Activated T-cell treated with anti-CD3 and anti-CD28 coated beads, Interleukin-2, amount 50 U/mL, for 1 hour (primary cell): ENCODE measurements at regions not wholly inside any gene's neighbourhood (a gene's known extent, or its start where the extent isn't known, plus 50 kb on each side); places are given as distances from the start of the nearest gene placed in this dataset.
"Not testable (repeated sequence)": the region's sequence is repeated elsewhere in the genome, so short reads cannot be mapped to it uniquely, and the experiment has no call there.

Experiments used
- DNase-seq: peaks from one replicate; pipeline ENCODE4 v3.0.0-alpha.2; 2020

- no peak for DNase-seq
These were observed 1288.6 kb upstream of the CDH2 start for GRCh38 chr18:29465526-29465925.

- no peak for DNase-seq
These were observed 1283.0 kb upstream of the CDH2 start for GRCh38 chr18:29459972-29460371.

GRCh38 chr18:29457316-29457889 lies 1280.5 kb upstream of the CDH2 start:
- DNase-seq: no peak

GRCh38 chr18:29449424-29449823 lies 1272.5 kb upstream of the CDH2 start:
- DNase-seq: no peak

GRCh38 chr18:29439398-29439797 lies 1262.5 kb upstream of the CDH2 start:
- DNase-seq: no peak

GRCh38 chr18:29436459-29436858 lies 1259.5 kb upstream of the CDH2 start:
- DNase-seq: no peak

- DNase-seq: no peak
These were observed 1257.7 kb upstream of the CDH2 start for GRCh38 chr18:29434650-29435049.

GRCh38 chr18:29430416-29430815 lies 1253.5 kb upstream of the CDH2 start:
- no peak for DNase-seq

- no peak for DNase-seq
These were observed 1241.2 kb upstream of the CDH2 start for GRCh38 chr18:29418136-29418535.

- DNase-seq: no peak
These were observed 1230.1 kb upstream of the CDH2 start for GRCh38 chr18:29406996-29407395.

GRCh38 chr18:29397536-29397935 lies 1220.6 kb upstream of the CDH2 start:
- DNase-seq: no peak

- DNase-seq: no peak
These were observed 1206.7 kb upstream of the CDH2 start for GRCh38 chr18:29383311-29384273.

GRCh38 chr18:29378651-29379136 lies 1201.8 kb upstream of the CDH2 start:
- DNase-seq: no peak

- no peak for DNase-seq
These were observed 1200.4 kb upstream of the CDH2 start for GRCh38 chr18:29377346-29377745.

GRCh38 chr18:29373000-29373399 lies 1196.1 kb upstream of the CDH2 start:
- DNase-seq: no peak

GRCh38 chr18:29361843-29362242 lies 1184.9 kb upstream of the CDH2 start:
- no peak for DNase-seq

GRCh38 chr18:29360659-29361058 lies 1183.7 kb upstream of the CDH2 start:
- DNase-seq: not testable (repeated sequence)

GRCh38 chr18:29359222-29359621 lies 1182.3 kb upstream of the CDH2 start:
- not testable (repeated sequence) for DNase-seq

GRCh38 chr18:29351171-29351570 lies 1174.2 kb upstream of the CDH2 start:
- no peak for DNase-seq

- DNase-seq: no peak
These were observed 1152.0 kb upstream of the CDH2 start for GRCh38 chr18:29328932-29329331.

GRCh38 chr18:29326214-29326613 lies 1149.3 kb upstream of the CDH2 start:
- DNase-seq: no peak

GRCh38 chr18:29321561-29321960 lies 1144.6 kb upstream of the CDH2 start:
- no peak for DNase-seq

GRCh38 chr18:29313312-29313711 lies 1136.4 kb upstream of the CDH2 start:
- no peak for DNase-seq

- DNase-seq: no peak
These were observed 1134.7 kb upstream of the CDH2 start for GRCh38 chr18:29311580-29311979.
